GM12872 (cell line): ENCODE measurements at regions not wholly inside any gene's neighbourhood (a gene's known extent, or its start where the extent isn't known, plus 50 kb on each side); places are given as distances from the start of the nearest gene placed in this dataset.

Source experiments
- TF ChIP-seq, protein P1 (sequence below): IDR thresholded peaks from 3 replicates; pipeline ENCODE4 v1.5.1; 2011; ENCODE audit warnings: low read depth, mild to moderate bottlenecking, low read length, moderate library complexity; ENCODE audit not compliant: insufficient read depth

DNA sequence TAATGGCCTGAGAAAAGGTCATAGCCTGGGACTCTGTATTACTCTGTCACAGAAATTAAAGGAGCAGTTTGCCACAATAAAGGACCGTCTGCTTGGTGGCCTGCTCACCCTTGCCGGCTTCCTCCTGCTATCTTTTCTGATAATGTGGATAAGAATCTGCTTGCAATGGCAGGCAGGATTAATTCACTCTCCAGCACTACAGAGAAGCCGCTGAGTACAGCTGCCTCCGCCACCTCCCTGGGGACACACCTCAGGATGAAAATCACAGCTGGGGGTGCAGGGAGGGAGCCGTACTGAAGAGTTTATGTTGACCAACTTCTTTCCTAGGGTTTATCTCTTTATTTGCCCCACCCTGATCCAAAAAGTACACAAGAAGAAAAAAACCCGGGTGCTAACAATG, 245.9 kb upstream of the RPL38 start:
- TF ChIP-seq, protein P1, sequence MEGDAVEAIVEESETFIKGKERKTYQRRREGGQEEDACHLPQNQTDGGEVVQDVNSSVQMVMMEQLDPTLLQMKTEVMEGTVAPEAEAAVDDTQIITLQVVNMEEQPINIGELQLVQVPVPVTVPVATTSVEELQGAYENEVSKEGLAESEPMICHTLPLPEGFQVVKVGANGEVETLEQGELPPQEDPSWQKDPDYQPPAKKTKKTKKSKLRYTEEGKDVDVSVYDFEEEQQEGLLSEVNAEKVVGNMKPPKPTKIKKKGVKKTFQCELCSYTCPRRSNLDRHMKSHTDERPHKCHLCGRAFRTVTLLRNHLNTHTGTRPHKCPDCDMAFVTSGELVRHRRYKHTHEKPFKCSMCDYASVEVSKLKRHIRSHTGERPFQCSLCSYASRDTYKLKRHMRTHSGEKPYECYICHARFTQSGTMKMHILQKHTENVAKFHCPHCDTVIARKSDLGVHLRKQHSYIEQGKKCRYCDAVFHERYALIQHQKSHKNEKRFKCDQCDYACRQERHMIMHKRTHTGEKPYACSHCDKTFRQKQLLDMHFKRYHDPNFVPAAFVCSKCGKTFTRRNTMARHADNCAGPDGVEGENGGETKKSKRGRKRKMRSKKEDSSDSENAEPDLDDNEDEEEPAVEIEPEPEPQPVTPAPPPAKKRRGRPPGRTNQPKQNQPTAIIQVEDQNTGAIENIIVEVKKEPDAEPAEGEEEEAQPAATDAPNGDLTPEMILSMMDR, result no peak

DNA sequence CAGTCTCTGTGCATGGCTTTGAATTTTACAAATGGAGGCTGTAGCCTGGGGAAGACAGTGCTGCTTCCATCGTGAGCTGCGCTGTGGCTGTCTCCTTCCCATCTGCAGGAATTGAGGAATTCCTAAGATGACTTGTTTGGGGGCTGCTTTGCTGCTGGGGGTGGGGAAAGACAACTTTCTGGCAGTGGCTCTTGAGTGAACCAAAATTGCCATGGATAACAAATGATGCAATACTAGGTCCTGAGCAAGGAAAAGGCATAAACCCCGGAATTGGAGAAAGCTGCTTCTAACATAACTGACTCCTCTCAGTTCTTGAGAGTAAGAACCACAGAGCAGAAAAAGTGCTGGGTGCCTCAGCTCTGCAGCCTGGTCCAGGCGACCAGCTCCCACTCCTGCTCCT, 245.0 kb upstream of the RPL38 start:
- TF ChIP-seq, protein P1, result no peak

DNA sequence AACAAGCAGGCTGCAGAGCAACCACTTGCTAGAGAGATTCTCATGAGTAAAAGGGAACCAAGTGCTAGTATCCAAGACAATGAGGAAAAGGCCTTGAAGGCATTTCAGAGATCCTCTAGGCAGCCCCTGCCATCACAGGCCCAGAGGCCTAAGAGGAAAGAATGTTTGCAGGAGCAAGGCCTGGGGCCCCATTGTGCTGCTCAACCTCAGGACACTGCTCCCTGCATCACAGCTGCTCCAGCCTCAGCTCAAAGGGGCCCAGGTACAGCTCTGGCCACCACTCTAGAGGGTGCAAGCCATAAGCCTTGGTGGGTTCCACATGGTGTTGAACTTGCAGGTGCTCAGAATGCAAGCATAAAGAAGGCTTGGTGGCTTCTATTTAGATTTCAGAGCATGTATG, 243.0 kb upstream of the RPL38 start:
- TF ChIP-seq, protein P1, result no peak

DNA sequence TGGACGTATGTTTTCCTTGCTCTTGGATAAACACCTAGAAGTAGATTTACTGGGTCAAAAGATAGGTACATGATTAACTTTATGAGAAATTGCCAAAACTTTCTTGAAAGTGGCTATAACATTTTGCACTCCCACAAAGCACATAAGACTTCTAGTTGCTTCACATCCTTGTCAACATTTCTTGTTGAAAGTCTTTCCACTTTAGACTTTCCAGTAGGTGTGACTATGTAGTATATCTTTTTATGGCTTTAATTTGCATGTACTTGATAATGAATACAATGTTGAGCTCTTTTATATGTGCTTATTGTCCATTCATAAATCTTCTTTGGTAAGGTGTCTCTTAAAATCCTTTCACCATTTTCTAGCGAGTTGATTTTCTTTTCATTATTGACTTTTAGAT, 241.2 kb upstream of the RPL38 start:
- TF ChIP-seq, protein P1, result no peak

DNA sequence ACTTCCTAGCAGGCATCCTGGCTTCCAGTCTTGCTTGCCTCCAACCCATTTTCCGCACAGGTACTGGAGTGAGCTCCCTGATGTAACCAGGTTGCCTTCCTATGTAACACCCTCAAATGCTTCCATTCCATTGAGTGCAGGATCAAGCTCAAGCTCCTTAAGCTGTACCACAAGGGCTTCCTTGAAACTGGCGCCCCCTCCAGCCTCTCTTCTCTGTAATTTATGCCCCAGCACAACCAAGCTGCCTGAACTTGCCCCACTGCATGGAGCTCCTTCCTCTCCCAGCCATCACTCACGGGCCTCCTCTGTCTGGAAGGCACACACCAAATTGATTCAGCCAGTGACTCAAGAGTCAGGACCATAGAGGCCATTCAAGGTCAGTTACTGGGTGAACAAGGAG, 234.8 kb upstream of the RPL38 start:
- TF ChIP-seq, protein P1, result no peak

DNA sequence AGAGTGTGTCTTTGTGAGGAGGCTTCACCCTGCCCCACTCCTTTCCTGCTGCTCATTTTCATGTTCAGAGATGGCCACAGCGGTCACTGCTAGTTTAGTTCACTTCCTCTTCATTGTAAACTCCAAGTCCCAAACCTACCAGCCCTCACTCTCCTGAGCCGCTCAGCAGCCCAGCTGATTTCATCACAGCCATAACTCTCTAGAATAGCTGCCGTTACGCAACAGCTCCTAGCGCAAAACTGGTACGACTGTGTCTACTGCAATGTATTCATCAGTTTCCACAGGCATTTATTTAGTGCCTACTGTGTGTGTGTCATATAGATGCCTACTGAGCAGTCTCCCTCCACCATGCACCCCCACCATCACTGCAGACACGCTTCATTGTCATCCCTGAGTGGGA, 233.5 kb upstream of the RPL38 start:
- TF ChIP-seq, protein P1, result no peak

DNA sequence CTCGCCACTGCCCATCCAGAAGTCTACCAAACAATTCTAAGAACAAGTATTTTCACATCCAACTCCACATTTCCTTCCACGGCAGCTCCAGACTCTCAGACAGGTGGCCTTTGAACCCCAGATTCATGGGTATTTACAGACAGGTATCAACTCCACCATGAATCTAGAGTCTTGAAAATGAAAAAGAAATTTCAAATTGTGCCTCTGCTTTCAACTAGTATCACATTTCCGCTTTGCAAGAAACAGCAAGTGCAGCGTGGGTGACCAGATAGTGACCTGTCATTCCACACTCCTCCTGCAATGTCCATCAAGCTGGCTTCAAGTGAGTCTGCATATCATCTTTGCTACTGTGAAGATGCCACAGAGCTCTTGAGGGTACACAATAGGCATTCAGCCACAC, 232.4 kb upstream of the RPL38 start:
- TF ChIP-seq, protein P1, result no peak

DNA sequence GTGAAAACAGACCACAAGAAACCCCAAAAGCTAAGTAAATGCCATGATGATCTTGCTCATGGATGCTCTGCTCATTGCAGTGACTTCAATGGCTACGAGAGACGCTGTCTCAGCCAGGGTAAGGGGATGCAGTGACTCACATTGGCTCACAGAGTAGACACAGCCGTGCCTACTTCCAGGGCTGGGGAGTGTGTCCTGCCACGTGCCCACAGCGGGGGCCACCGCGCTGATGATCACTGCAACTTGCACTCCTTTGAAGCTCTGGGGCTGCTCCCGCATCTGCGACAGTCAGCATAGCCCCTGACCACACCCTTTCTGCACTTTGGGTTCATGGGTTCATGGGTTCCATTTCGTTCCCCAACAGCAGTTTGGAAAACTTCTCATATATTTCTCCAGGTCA, 231.4 kb upstream of the RPL38 start:
- TF ChIP-seq, protein P1, result no peak
